ENCODE measurements at regions not wholly inside any gene's neighbourhood (a gene's known extent, or its start where the extent isn't known, plus 50 kb on each side); places are given as distances from the start of the nearest gene placed in this dataset.

- dilution Hi-C loops (cut with MboI; ENCODE audit: extremely low pct_ligation_motif_present, low sequenced_read_pairs) (no loop called here), intact Hi-C loops (cut with micrococcal nuclease) (loop anchor here (5.0 kb wide), 1 partner anchor 96 kb away; no protein-coding TSS in a partner anchor)
These were observed 65.4 kb downstream of the UBIAD1 start for GRCh38 chr1:11338284-11338924.

More at GRCh38 chr1:11338284-11338924, 65.4 kb downstream of the UBIAD1 start:
- Histone ChIP-seq H4K20me1 (replicated peaks; ENCODE audit: control insufficient read depth, extremely low read depth, insufficient read depth, low read length) (peaks cover 2% of the 10 kb centered on the region), H3K9ac (replicated peaks; ENCODE audit: extremely low read depth, insufficient read depth, low read length) (no peak overlapping the region), H3K9me3 (replicated peaks; ENCODE audit: control insufficient read depth, insufficient read depth, low read length) (no peaks in the 10 kb centered on the region), H3K27ac (ENCODE audit: insufficient read depth, low read depth, low read length) (no peak overlapping the region), H2AFZ (ENCODE audit: low read depth, low read length) (no peak overlapping the region), H3K4me1 (ENCODE audit: control insufficient read depth, extremely low read depth, insufficient read depth, low read length) (no peaks in the 10 kb centered on the region), H3K36me3 (ENCODE audit: control insufficient read depth in 2 of 2, extremely low read depth in 1 of 2, insufficient read depth in 2 of 2, low read length in 2 of 2) (no peaks in the 10 kb centered on the region), H3K9me1 (replicated peaks; ENCODE audit: control insufficient read depth, extremely low read depth, insufficient read depth, low read length) (no peaks in the 10 kb centered on the region), H3K27me3 (ENCODE audit: control insufficient read depth in 2 of 2, insufficient read depth in 2 of 2, low read length in 2 of 2) (peaks cover 0 to 4% of the 10 kb centered on the region in 2 experiments), H3K79me2 (ENCODE audit: control insufficient read depth, insufficient read depth, low read length) (no peaks in the 10 kb centered on the region), H3K4me2 (ENCODE audit: insufficient read depth, low read length) (no peak overlapping the region), H3K4me3 (replicated peaks in 1 of 3; ENCODE audit: insufficient read depth in 1 of 3, low read depth in 1 of 3, low read length in 3 of 3) (no peak overlapping the region)
- DNase-seq (ENCODE audit: low read depth, low spot score) (no peak), FAIRE-seq (no peak)
- BruUV-seq (replicated peaks) = no TSS peak
- CTCF ChIA-PET = interaction anchor here (3.0 kb wide), 1 partner anchor 304 kb away, joined by 19 read pairs; no protein-coding TSS in a partner anchor
- TF ChIP-seq EZH2 (IDR thresholded peaks at IDR 0.05; ENCODE audit: borderline replicate concordance, low read depth, low read length, severe bottlenecking) (no peak), CTCF (IDR thresholded peaks at IDR 0.05; ENCODE audit: extremely low read depth in 1 of 2, insufficient read depth in 1 of 2, low read depth in 1 of 2, low read length in 2 of 2) (no peak), POLR2AphosphoS5 (IDR thresholded peaks at IDR 0.05; ENCODE audit: insufficient read depth, low read depth, low read length) (no peak), POLR2A (IDR thresholded peaks at IDR 0.05; ENCODE audit: low read depth, low read length) (no peak), GATA2 (IDR thresholded peaks at IDR 0.05; ENCODE audit: insufficient read depth, insufficient read length, low read depth, low read length) (no peak)
- POLR2A ChIA-PET = no interaction called here

Data from endothelial cell of umbilical vein (primary cell).